Esophagus squamous epithelium (tissue), 5 donors: ENCODE measurements at regions not wholly inside any gene's neighbourhood (a gene's known extent, or its start where the extent isn't known, plus 50 kb on each side); places are given as distances from the start of the nearest gene placed in this dataset.

Experiments used
- DNase-seq: peaks from one replicate; lab custom pipeline; 2025; lab: John Stamatoyannopoulos, UW
- H3K27ac ChIP-seq, 4 donors: fragments of 200-600 bp; sonication (generic); one replicate each; pipeline ENCODE4 v1.5.1; 2016 to 2019; ENCODE audit warnings: mild to moderate bottlenecking in 1 of 4
- H3K27me3 ChIP-seq, 4 donors: fragments of 200-600 bp; sonication (generic); 1 replicate in 3 of 4; 2 replicates in 1 of 4; pipeline versions ENCODE4 v1.5.1 to v1.6.0; 2017 to 2021; ENCODE audit warnings: antibody characterized with exemption in 1 of 4
- H3K36me3 ChIP-seq, 3 donors: fragments of 200-600 bp; sonication (generic); one replicate each; pipeline ENCODE4 v1.5.1; 2016 to 2019
- H3K4me1 ChIP-seq, 3 donors: fragments of 200-600 bp; sonication (generic); one replicate each; pipeline ENCODE4 v1.5.1; 2017 to 2019
- H3K4me3 ChIP-seq, 4 donors: fragments of 200-600 bp; sonication (generic); 1 replicate in 3 of 4; 2 replicates in 1 of 4; pipeline ENCODE4 v1.5.1; 2016 to 2019; ENCODE audit warnings: mild to moderate bottlenecking in 2 of 4, moderate library complexity in 1 of 4
- H3K9me3 ChIP-seq, 3 donors: fragments of 200-600 bp; sonication (generic); one replicate each; pipeline ENCODE4 v1.5.1; 2016 to 2019
- POLR2A ChIP-seq, 4 donors: fragments of 450-650 bp; IDR thresholded peaks; one replicate each; pipeline ENCODE4 v1.6.1; 2017; ENCODE audit warnings: antibody characterized with exemption in 4 of 4, mild to moderate bottlenecking in 4 of 4, moderate library complexity in 3 of 4
- WGBS, 2 donors: methylation state at CpG; one replicate each; pipeline ENCODE4 v1.1.5; 2018; 5-methylcytosine and 5-hydroxymethylcytosine counted together
- intact Hi-C: fragments of 100-400 bp; cut with DNase I; formaldehyde crosslinking; loops from one replicate; pipeline ENCODE4 v1.15.0; 2022
- TF ChIP-seq, protein P1 (sequence below), 6 experiments: fragments of 450-650 bp in 4 of 6; fragments of 200-600 bp in 2 of 6; sonication (generic) in 2 of 6; IDR thresholded peaks; one replicate each; pipeline ENCODE4 v1.5.1; 2016 to 2019; ENCODE audit warnings: antibody characterized with exemption in 6 of 6, mild to moderate bottlenecking in 4 of 6, moderate library complexity in 4 of 6
- donor health status: DM: yes; HTN: yes; CAD: no.

DNA sequence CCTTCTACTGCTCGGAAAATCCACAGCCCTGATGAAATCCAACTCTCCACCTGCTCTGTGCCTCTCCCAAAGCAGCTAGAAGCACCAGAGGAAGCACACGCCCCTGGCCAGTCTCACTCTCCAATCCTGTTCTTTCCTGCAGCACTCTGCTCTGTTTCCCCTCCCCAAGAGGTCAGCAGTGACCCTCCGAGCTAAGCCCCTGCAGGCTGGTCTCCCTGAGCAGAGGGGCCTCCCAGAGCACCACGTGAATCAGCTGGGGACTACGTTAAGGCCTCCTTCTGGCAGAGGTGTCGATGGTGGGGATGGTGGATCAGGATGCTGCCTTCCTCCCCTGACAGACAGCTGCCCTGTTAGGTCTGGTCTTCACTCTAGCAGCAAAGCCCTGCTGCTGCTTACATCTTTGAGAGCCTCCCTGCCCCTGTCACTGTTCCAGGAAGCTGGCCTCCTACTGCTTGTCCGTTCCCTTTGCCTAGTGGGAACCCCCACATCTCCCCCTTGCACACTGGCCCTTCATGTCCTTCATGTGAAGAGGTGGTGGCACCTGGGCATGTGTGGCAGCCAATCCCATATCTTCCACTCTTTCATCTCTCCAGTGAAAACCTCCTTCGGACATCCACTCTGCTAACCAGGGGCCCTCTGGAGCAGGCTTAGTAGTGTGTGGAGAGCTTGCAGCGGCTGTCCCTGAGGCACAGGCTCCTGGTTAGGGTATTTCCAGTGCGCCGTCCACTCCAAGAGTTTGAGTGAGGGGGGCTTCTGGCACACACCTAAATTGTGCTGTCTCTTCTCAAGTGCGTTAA is 307.5 kb upstream of the HS6ST1 start:
- WGBS, 2 donors, result 71 to 83% methylated on average over 4 to 8 of the region's 12 CpGs
- Histone ChIP-seq H3K27ac (no peak overlapping the region), H3K27me3 (no peaks in the 10 kb centered on the region), H3K4me1 (no peaks in the 10 kb centered on the region), H3K9me3 (no peaks in the 10 kb centered on the region), H3K36me3 (no peaks in the 10 kb centered on the region), H3K4me3 (no peak overlapping the region)
- no peak for DNase-seq
- TF ChIP-seq, protein P1, sequence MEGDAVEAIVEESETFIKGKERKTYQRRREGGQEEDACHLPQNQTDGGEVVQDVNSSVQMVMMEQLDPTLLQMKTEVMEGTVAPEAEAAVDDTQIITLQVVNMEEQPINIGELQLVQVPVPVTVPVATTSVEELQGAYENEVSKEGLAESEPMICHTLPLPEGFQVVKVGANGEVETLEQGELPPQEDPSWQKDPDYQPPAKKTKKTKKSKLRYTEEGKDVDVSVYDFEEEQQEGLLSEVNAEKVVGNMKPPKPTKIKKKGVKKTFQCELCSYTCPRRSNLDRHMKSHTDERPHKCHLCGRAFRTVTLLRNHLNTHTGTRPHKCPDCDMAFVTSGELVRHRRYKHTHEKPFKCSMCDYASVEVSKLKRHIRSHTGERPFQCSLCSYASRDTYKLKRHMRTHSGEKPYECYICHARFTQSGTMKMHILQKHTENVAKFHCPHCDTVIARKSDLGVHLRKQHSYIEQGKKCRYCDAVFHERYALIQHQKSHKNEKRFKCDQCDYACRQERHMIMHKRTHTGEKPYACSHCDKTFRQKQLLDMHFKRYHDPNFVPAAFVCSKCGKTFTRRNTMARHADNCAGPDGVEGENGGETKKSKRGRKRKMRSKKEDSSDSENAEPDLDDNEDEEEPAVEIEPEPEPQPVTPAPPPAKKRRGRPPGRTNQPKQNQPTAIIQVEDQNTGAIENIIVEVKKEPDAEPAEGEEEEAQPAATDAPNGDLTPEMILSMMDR (IDR thresholded peaks at IDR 0.05), result no peak
- no peak for TF ChIP-seq POLR2A (IDR thresholded peaks at IDR 0.05)
- intact Hi-C loops, result no loop called here

GRCh38 chr2:128626760-128627511 is 308.3 kb upstream of the HS6ST1 start:
- Histone ChIP-seq H3K4me3 (no peak overlapping the region), H3K27me3 (no peaks in the 10 kb centered on the region), H3K27ac (no peak overlapping the region), H3K4me1 (no peaks in the 10 kb centered on the region), H3K36me3 (no peaks in the 10 kb centered on the region), H3K9me3 (no peaks in the 10 kb centered on the region)
- 69 to 88% methylated on average over 13 to 18 of the region's 20 CpGs for WGBS, 2 donors
- TF ChIP-seq, protein P1 (IDR thresholded peaks at IDR 0.05), result no peak
- TF ChIP-seq POLR2A (IDR thresholded peaks at IDR 0.05), result no peak
- intact Hi-C loops, result no loop called here
- DNase-seq, result no peak

- TF ChIP-seq, protein P1 (IDR thresholded peaks at IDR 0.05), result no peak
- no peak for TF ChIP-seq POLR2A (IDR thresholded peaks at IDR 0.05)
- DNase-seq, result no peak
- H3K27me3 ChIP-seq, result no peaks in the 10 kb centered on the region
- intact Hi-C loops, result no loop called here
- no peak overlapping the region for H3K4me3 ChIP-seq
- H3K27ac ChIP-seq, result no peak overlapping the region
- H3K9me3 ChIP-seq, result no peaks in the 10 kb centered on the region
- H3K36me3 ChIP-seq, result no peaks in the 10 kb centered on the region
- WGBS, 2 donors, result 88 to 93% methylated on average over 4 to 5 of the region's 7 CpGs
- H3K4me1 ChIP-seq, result no peaks in the 10 kb centered on the region
These were observed 309.5 kb upstream of the HS6ST1 start for GRCh38 chr2:128628206-128628605.

- no peak for TF ChIP-seq POLR2A (IDR thresholded peaks at IDR 0.05)
- TF ChIP-seq, protein P1 (IDR thresholded peaks at IDR 0.05), result no peak
- Histone ChIP-seq H3K9me3 (no peaks in the 10 kb centered on the region), H3K27ac (no peak overlapping the region), H3K36me3 (no peaks in the 10 kb centered on the region), H3K4me3 (no peak overlapping the region), H3K4me1 (no peaks in the 10 kb centered on the region), H3K27me3 (no peaks in the 10 kb centered on the region)
- no peak for DNase-seq
- intact Hi-C loops, result no loop called here
- WGBS, 2 donors, result 81 to 86% methylated on average over 6 of the region's 6 CpGs
These were observed 310.3 kb upstream of the HS6ST1 start for GRCh38 chr2:128628996-128629395.
